ENCODE measurements at regions not wholly inside any gene's neighbourhood (a gene's known extent, or its start where the extent isn't known, plus 50 kb on each side); places are given as distances from the start of the nearest gene placed in this dataset.

- WGBS, 2 donors (ENCODE audit: extremely low coverage in 2 of 2, insufficient read length in 2 of 2, insufficient replicate concordance in 1 of 2), result no CpG with 5 or more reads among the region's 7 CpGs
- Histone ChIP-seq H3K9ac (ENCODE audit: low read depth, low read length, poor library complexity) (no peak overlapping the region), H3K23ac (ENCODE audit: low read depth, low read length, poor library complexity) (no peak overlapping the region), H3K4me3 (ENCODE audit: low read length in 2 of 2) (no peak overlapping the region), H3K79me1 (ENCODE audit: low read depth, low read length) (no peaks in the 10 kb centered on the region), H3K36me3 (replicated peaks in 1 of 2; ENCODE audit: control insufficient read depth in 2 of 2, insufficient read depth in 2 of 2, low read length in 2 of 2) (no peaks in the 10 kb centered on the region), H2BK120ac (ENCODE audit: low read depth, low read length) (no peak overlapping the region), H3K14ac (ENCODE audit: low read length) (no peak overlapping the region), H2BK5ac (ENCODE audit: low read length) (no peak overlapping the region), H3K4me2 (ENCODE audit: insufficient read depth, low read length, poor library complexity, severe bottlenecking) (no peak overlapping the region), H3K9me3 (replicated peaks in 1 of 2; ENCODE audit: control insufficient read depth in 2 of 2, insufficient read depth in 1 of 2, low read depth in 1 of 2, low read length in 2 of 2) (no peaks in the 10 kb centered on the region), H2AK5ac (ENCODE audit: low read depth, low read length) (peak overlapping the region; percentile 35), H2AFZ (ENCODE audit: low read length) (no peak overlapping the region), H4K91ac (ENCODE audit: low read depth, low read length, poor library complexity) (no peak overlapping the region), H2BK15ac (ENCODE audit: low read length) (no peak overlapping the region), H3K27ac (replicated peaks; ENCODE audit: low read length) (no peak overlapping the region), H3K27me3 (ENCODE audit: control insufficient read depth in 3 of 3, insufficient read depth in 3 of 3, low read depth in 1 of 3, low read length in 3 of 3) (no peaks in the 10 kb centered on the region), H3K4me1 (ENCODE audit: control insufficient read depth in 2 of 2, insufficient read depth in 1 of 2, low read depth in 1 of 2, low read length in 2 of 2) (no peaks in the 10 kb centered on the region), H3K18ac (ENCODE audit: low read length) (peak overlapping the region; percentile 57), H3K4ac (ENCODE audit: low read length) (no peak overlapping the region), H4K8ac (ENCODE audit: low read depth, low read length) (no peak overlapping the region), H2BK12ac (ENCODE audit: low read length) (no peak overlapping the region)
- no peak for DNase-seq (ENCODE audit: low spot score)
Observed at GRCh38 chr3:67774676-67775075, 120.3 kb upstream of the SUCLG2 start.

GRCh38 chr3:67765575-67765974 is 111.2 kb upstream of the SUCLG2 start:
- H4K91ac ChIP-seq (ENCODE audit: low read depth, low read length, poor library complexity), result no peak overlapping the region
- no peak for DNase-seq (ENCODE audit: low spot score)
- H3K23ac ChIP-seq (ENCODE audit: low read depth, low read length, poor library complexity), result no peak overlapping the region
- no peak overlapping the region for H2BK15ac ChIP-seq (ENCODE audit: low read length)
- no peaks in the 10 kb centered on the region for H3K9me3 ChIP-seq (replicated peaks in 1 of 2; ENCODE audit: control insufficient read depth in 2 of 2, insufficient read depth in 1 of 2, low read depth in 1 of 2, low read length in 2 of 2)
- no peak overlapping the region for H2AFZ ChIP-seq (ENCODE audit: low read length)
- H3K36me3 ChIP-seq (replicated peaks in 1 of 2; ENCODE audit: control insufficient read depth in 2 of 2, insufficient read depth in 2 of 2, low read length in 2 of 2), result no peaks in the 10 kb centered on the region
- H3K27me3 ChIP-seq (ENCODE audit: control insufficient read depth in 3 of 3, insufficient read depth in 3 of 3, low read depth in 1 of 3, low read length in 3 of 3), result no peaks in the 10 kb centered on the region
- H2AK5ac ChIP-seq (ENCODE audit: low read depth, low read length), result no peak overlapping the region
- H3K18ac ChIP-seq (ENCODE audit: low read length), result no peak overlapping the region
- no peak overlapping the region for H2BK12ac ChIP-seq (ENCODE audit: low read length)
- H2BK5ac ChIP-seq (ENCODE audit: low read length), result no peak overlapping the region
- no peak overlapping the region for H3K4ac ChIP-seq (ENCODE audit: low read length)
- H2BK120ac ChIP-seq (ENCODE audit: low read depth, low read length), result no peak overlapping the region
- no peak overlapping the region for H3K9ac ChIP-seq (ENCODE audit: low read depth, low read length, poor library complexity)
- H3K4me3 ChIP-seq (ENCODE audit: low read length in 2 of 2), result no peak overlapping the region
- H3K4me2 ChIP-seq (ENCODE audit: insufficient read depth, low read length, poor library complexity, severe bottlenecking), result no peak overlapping the region
- H3K4me1 ChIP-seq (ENCODE audit: control insufficient read depth in 2 of 2, insufficient read depth in 1 of 2, low read depth in 1 of 2, low read length in 2 of 2), result no peaks in the 10 kb centered on the region
- H3K27ac ChIP-seq (replicated peaks; ENCODE audit: low read length), result no peak overlapping the region
- H3K14ac ChIP-seq (ENCODE audit: low read length), result no peak overlapping the region
- no CpG with 5 or more reads among the region's 2 CpGs for WGBS, 2 donors (ENCODE audit: extremely low coverage in 2 of 2, insufficient read length in 2 of 2, insufficient replicate concordance in 1 of 2)
- H3K79me1 ChIP-seq (ENCODE audit: low read depth, low read length), result no peaks in the 10 kb centered on the region
- no peak overlapping the region for H4K8ac ChIP-seq (ENCODE audit: low read depth, low read length)

GRCh38 chr3:67745296-67745695 is 90.9 kb upstream of the SUCLG2 start:
- Histone ChIP-seq H4K91ac (ENCODE audit: low read depth, low read length, poor library complexity) (no peak overlapping the region), H3K18ac (ENCODE audit: low read length) (no peak overlapping the region), H3K27me3 (ENCODE audit: control insufficient read depth in 3 of 3, insufficient read depth in 3 of 3, low read depth in 1 of 3, low read length in 3 of 3) (no peaks in the 10 kb centered on the region), H4K8ac (ENCODE audit: low read depth, low read length) (no peak overlapping the region), H3K27ac (replicated peaks; ENCODE audit: low read length) (no peak overlapping the region), H3K4me1 (ENCODE audit: control insufficient read depth in 2 of 2, insufficient read depth in 1 of 2, low read depth in 1 of 2, low read length in 2 of 2) (no peaks in the 10 kb centered on the region), H3K4ac (ENCODE audit: low read length) (no peak overlapping the region), H2AK5ac (ENCODE audit: low read depth, low read length) (no peak overlapping the region), H3K36me3 (replicated peaks in 1 of 2; ENCODE audit: control insufficient read depth in 2 of 2, insufficient read depth in 2 of 2, low read length in 2 of 2) (no peaks in the 10 kb centered on the region), H2BK5ac (ENCODE audit: low read length) (no peak overlapping the region), H2BK12ac (ENCODE audit: low read length) (no peak overlapping the region), H3K9ac (ENCODE audit: low read depth, low read length, poor library complexity) (no peak overlapping the region), H3K4me3 (ENCODE audit: low read length in 2 of 2) (no peak overlapping the region), H2BK15ac (ENCODE audit: low read length) (no peak overlapping the region), H3K14ac (ENCODE audit: low read length) (no peak overlapping the region), H2BK120ac (ENCODE audit: low read depth, low read length) (no peak overlapping the region), H3K4me2 (ENCODE audit: insufficient read depth, low read length, poor library complexity, severe bottlenecking) (no peak overlapping the region), H3K23ac (ENCODE audit: low read depth, low read length, poor library complexity) (no peak overlapping the region), H3K79me1 (ENCODE audit: low read depth, low read length) (no peaks in the 10 kb centered on the region), H3K9me3 (replicated peaks in 1 of 2; ENCODE audit: control insufficient read depth in 2 of 2, insufficient read depth in 1 of 2, low read depth in 1 of 2, low read length in 2 of 2) (no peaks in the 10 kb centered on the region), H2AFZ (ENCODE audit: low read length) (no peak overlapping the region)
- DNase-seq (ENCODE audit: low spot score), result no peak
- no CpG with 5 or more reads among the region's 1 CpG for WGBS, 2 donors (ENCODE audit: extremely low coverage in 2 of 2, insufficient read length in 2 of 2, insufficient replicate concordance in 1 of 2)

GRCh38 chr3:67744699-67745098 is 90.3 kb upstream of the SUCLG2 start:
- Histone ChIP-seq H3K4ac (ENCODE audit: low read length) (no peak overlapping the region), H3K23ac (ENCODE audit: low read depth, low read length, poor library complexity) (no peak overlapping the region), H3K79me1 (ENCODE audit: low read depth, low read length) (no peaks in the 10 kb centered on the region), H3K9ac (ENCODE audit: low read depth, low read length, poor library complexity) (no peak overlapping the region), H4K8ac (ENCODE audit: low read depth, low read length) (no peak overlapping the region), H3K36me3 (replicated peaks in 1 of 2; ENCODE audit: control insufficient read depth in 2 of 2, insufficient read depth in 2 of 2, low read length in 2 of 2) (no peaks in the 10 kb centered on the region), H2BK12ac (ENCODE audit: low read length) (no peak overlapping the region), H3K4me3 (ENCODE audit: low read length in 2 of 2) (no peak overlapping the region), H3K27me3 (ENCODE audit: control insufficient read depth in 3 of 3, insufficient read depth in 3 of 3, low read depth in 1 of 3, low read length in 3 of 3) (no peaks in the 10 kb centered on the region), H2AK5ac (ENCODE audit: low read depth, low read length) (no peak overlapping the region), H4K91ac (ENCODE audit: low read depth, low read length, poor library complexity) (no peak overlapping the region), H3K18ac (ENCODE audit: low read length) (no peak overlapping the region), H3K14ac (ENCODE audit: low read length) (no peak overlapping the region), H2BK5ac (ENCODE audit: low read length) (no peak overlapping the region), H2BK15ac (ENCODE audit: low read length) (no peak overlapping the region), H3K4me1 (ENCODE audit: control insufficient read depth in 2 of 2, insufficient read depth in 1 of 2, low read depth in 1 of 2, low read length in 2 of 2) (no peaks in the 10 kb centered on the region), H3K9me3 (replicated peaks in 1 of 2; ENCODE audit: control insufficient read depth in 2 of 2, insufficient read depth in 1 of 2, low read depth in 1 of 2, low read length in 2 of 2) (no peaks in the 10 kb centered on the region), H3K4me2 (ENCODE audit: insufficient read depth, low read length, poor library complexity, severe bottlenecking) (no peak overlapping the region), H3K27ac (replicated peaks; ENCODE audit: low read length) (no peak overlapping the region), H2AFZ (ENCODE audit: low read length) (no peak overlapping the region), H2BK120ac (ENCODE audit: low read depth, low read length) (no peak overlapping the region)
- DNase-seq (ENCODE audit: low spot score), result no peak

All from neuronal stem cell (in vitro differentiated cells).